ENCODE measurements at regions not wholly inside any gene's neighbourhood (a gene's known extent, or its start where the extent isn't known, plus 50 kb on each side); places are given as distances from the start of the nearest gene placed in this dataset.
A peak's percentile ranks its signal among the peaks of the same experiment; 100 is the strongest.

DNA sequence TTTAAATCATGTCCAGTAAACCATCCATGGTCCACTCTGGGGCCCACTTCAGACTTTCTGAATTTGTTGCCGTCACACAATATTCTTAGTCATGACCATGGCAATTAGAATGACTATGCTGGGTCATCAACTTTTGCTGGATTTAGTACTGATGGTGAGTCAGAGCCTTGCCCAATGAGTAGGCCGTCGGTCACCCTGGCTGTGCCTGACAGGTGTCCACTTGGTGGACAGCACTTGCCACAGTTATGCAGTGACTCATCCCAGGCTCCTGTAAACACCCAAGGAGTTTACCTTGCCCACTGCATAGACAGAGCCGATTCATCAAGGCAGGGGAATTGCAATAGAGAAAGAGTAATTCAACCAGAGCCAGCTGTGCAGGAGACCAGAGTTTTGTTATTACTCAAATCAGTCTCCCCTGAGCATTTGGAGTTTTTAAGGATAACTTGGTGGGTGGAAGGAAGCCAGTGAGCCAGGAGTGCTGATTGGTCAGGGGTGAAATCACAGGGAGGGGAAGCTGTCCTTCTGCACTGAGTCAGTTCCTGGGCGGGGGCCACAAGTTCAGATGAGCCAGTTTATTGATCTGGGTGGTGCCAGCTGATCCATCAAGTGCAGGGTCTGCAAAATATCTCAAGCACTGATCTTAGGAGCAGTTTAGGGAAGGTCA is 333.8 kb downstream of the PTPRU start:
- DNase-seq (ENCODE audit: low read depth) = peak; percentile 72
- TF ChIP-seq, protein P1, sequence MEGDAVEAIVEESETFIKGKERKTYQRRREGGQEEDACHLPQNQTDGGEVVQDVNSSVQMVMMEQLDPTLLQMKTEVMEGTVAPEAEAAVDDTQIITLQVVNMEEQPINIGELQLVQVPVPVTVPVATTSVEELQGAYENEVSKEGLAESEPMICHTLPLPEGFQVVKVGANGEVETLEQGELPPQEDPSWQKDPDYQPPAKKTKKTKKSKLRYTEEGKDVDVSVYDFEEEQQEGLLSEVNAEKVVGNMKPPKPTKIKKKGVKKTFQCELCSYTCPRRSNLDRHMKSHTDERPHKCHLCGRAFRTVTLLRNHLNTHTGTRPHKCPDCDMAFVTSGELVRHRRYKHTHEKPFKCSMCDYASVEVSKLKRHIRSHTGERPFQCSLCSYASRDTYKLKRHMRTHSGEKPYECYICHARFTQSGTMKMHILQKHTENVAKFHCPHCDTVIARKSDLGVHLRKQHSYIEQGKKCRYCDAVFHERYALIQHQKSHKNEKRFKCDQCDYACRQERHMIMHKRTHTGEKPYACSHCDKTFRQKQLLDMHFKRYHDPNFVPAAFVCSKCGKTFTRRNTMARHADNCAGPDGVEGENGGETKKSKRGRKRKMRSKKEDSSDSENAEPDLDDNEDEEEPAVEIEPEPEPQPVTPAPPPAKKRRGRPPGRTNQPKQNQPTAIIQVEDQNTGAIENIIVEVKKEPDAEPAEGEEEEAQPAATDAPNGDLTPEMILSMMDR (IDR thresholded peaks at IDR 0.05; ENCODE audit: low read depth, low read length, missing control alignments) = no peak
- in situ Hi-C loops (cut with HindIII; ENCODE audit: low sequenced_read_pairs) = no loop called here
- no peak overlapping the region for H3K4me3 ChIP-seq (ENCODE audit: low read depth, low read length)

DNA sequence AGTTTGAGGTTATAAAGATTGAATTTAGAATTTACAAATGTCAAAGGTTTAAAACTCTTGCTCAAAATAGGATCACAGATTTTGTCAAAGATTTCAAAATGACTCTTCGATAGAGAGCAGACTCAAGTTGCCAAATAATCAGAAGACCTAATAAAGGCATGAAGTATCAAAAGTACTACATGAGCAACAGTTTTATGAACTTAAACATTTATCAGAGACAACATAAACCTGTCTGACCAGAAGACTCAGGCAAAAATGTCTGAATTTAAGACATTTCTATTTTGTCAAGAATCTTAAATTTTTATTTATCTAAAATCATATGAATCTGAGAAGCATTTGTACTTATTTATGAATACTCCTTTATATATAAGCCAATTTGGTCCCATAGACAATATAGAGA is 330.9 kb downstream of the PTPRU start:
- in situ Hi-C loops (cut with HindIII; ENCODE audit: low sequenced_read_pairs) = no loop called here
- no peak for DNase-seq (ENCODE audit: low read depth)
- no peak overlapping the region for H3K4me3 ChIP-seq (ENCODE audit: low read depth, low read length)
- TF ChIP-seq, protein P1 (IDR thresholded peaks at IDR 0.05; ENCODE audit: low read depth, low read length, missing control alignments) = no peak

DNA sequence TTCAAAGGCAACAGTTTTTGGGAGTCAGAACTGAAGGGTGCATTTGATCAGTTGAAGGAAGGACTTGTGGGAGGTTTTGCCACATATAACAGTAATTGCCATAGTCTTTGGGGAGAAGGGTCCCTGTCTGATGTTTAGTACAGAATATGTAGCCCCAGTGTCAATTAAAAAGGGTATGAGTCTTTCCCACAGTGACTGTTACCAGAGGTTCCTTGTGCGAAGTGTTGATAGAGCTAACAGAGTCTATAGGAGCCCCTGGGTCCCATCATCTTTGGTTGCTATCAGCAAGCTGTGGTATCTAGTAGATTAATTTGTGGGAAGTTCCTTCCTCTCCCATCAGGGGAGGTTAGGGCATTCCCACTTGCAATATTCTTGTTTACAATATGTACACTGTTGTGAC is 329.2 kb downstream of the PTPRU start:
- in situ Hi-C loops (cut with HindIII; ENCODE audit: low sequenced_read_pairs) = no loop called here
- DNase-seq (ENCODE audit: low read depth) = no peak
- TF ChIP-seq, protein P1 (IDR thresholded peaks at IDR 0.05; ENCODE audit: low read depth, low read length, missing control alignments) = no peak

DNA sequence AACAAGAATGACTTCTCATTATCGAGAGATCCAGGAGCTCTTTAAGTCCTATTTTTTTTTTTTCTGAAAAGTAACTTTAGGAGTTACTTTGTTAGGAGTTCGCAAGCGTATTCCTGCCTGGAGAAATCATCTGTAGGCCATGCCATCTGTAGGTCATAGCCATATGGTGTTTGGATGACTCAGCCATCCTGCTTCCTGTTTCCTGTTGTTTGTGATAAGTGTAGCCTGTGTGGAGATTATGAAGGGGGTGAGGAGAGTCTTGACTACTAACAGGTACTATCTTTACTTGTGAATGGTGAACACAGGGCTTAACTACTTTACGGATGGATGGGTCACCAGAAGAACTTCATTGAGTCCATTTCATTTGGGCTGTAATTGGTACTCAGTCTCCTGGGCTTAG is 327.2 kb downstream of the PTPRU start:
- TF ChIP-seq, protein P1 (IDR thresholded peaks at IDR 0.05; ENCODE audit: low read depth, low read length, missing control alignments) = no peak
- H3K4me3 ChIP-seq (ENCODE audit: low read depth, low read length) = no peak overlapping the region
- DNase-seq (ENCODE audit: low read depth) = no peak
- in situ Hi-C loops (cut with HindIII; ENCODE audit: low sequenced_read_pairs) = no loop called here

More for the DNA sequence above, 329.2 kb downstream of the PTPRU start:
- H3K4me3 ChIP-seq (ENCODE audit: low read depth, low read length) = no peak overlapping the region

DNA sequence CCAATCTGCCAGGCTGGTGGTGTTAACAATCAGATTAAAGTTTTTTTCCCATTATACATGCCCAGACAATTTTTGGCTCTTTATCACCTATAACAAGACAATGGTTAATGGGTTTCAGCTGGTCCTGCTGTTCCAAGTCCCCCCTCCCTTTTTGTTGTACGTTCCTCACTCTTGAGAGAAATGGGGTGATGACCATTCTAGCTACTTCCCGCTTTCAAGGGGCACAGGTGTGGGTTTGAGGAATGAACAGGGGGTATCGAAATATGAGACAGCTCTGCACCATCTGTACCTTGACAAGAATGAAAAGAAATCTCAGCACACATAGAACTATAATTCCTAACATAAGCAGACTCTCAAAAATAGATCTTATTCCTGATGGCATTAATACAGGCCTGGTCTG is 326.8 kb downstream of the PTPRU start:
- TF ChIP-seq, protein P1 (IDR thresholded peaks at IDR 0.05; ENCODE audit: low read depth, low read length, missing control alignments) = no peak
- no peak overlapping the region for H3K4me3 ChIP-seq (ENCODE audit: low read depth, low read length)
- in situ Hi-C loops (cut with HindIII; ENCODE audit: low sequenced_read_pairs) = no loop called here
- no peak for DNase-seq (ENCODE audit: low read depth)

DNA sequence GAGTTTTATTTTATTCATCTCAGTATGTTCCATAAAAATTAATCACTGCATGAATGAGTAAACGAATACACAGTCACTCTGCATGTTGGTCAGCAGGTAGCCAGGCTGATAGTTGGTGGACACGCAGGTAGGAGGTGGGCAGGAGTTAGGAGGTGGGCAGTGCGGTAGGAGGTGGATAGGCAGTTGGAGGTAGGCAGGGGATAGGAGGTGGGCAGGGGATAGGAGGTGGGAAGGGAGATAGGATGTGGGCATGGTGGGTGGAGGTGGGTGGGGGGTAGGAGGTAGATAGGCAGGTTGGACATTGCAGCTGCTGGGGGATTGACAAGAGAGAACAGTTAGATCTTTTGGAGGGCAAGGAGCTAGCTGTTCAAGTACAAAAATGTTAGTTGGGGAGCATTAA is 322.7 kb downstream of the PTPRU start:
- TF ChIP-seq, protein P1 (IDR thresholded peaks at IDR 0.05; ENCODE audit: low read depth, low read length, missing control alignments) = no peak
- in situ Hi-C loops (cut with HindIII; ENCODE audit: low sequenced_read_pairs) = no loop called here
- no peak overlapping the region for H3K4me3 ChIP-seq (ENCODE audit: low read depth, low read length)

More for the DNA sequence above, 322.7 kb downstream of the PTPRU start:
- no peak for DNase-seq (ENCODE audit: low read depth)
